ENCODE measurements at regions not wholly inside any gene's neighbourhood (a gene's known extent, or its start where the extent isn't known, plus 50 kb on each side); places are given as distances from the start of the nearest gene placed in this dataset.

- DNase-seq: no peak
These were observed 227.2 kb upstream of the BLID start for GRCh38 chr11:122343210-122343609.

- DNase-seq: no peak
These were observed 226.2 kb upstream of the BLID start for GRCh38 chr11:122342089-122342744.

DNA sequence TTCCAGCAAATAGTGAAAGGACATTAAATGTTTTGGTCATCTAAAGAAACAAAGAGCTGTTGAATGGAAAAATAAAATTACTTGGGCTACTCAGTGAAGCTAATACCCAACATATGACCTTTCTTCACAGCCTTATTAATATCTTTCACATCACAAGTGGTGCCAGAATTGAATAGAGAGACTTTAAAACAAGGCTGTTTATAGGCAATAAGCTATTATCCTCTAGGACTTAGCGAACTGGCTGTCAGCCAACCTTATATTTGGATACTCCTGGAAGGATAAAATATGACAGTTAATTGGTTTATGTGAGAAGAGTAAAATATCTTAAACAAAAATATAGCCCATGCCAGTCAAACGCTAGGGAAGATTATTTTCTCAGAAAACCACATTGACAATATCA, 225.5 kb upstream of the BLID start:
- DNase-seq: no peak

- DNase-seq: no peak
These were observed 224.7 kb upstream of the BLID start for GRCh38 chr11:122340607-122341290.

- DNase-seq: no peak
These were observed 223.5 kb upstream of the BLID start for GRCh38 chr11:122339436-122340060.

- DNase-seq: no peak
These were observed 221.7 kb upstream of the BLID start for GRCh38 chr11:122337704-122338103.

GRCh38 chr11:122337241-122337640, 221.2 kb upstream of the BLID start:
- no peak for DNase-seq

- DNase-seq: no peak
These were observed 220.7 kb upstream of the BLID start for GRCh38 chr11:122336706-122337105.

- no peak for DNase-seq
These were observed 218.7 kb upstream of the BLID start for GRCh38 chr11:122334546-122335339.

GRCh38 chr11:122333467-122333866, 217.5 kb upstream of the BLID start:
- DNase-seq: no peak

DNA sequence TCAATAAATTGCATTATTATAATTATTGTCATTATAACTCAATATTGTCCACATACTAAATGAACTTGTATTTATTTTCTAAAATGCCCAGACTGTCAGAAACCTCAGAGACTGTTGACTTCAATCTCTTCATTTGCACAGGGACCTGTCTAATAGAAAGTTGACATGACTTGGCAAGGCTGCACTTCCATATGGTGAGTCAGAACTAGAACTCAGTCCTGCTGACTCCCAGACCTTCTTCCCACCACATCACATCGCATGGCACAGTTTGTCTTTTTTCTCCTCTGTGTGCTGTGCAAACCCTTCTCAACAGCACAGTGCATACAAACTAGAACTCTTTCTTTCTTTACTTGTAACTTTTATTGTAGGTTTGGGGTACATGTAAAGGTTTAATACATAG, 215.1 kb upstream of the BLID start:
- no peak for DNase-seq

- DNase-seq: no peak
These were observed 214.4 kb upstream of the BLID start for GRCh38 chr11:122330279-122330965.

GRCh38 chr11:122327528-122327927, 211.5 kb upstream of the BLID start:
- DNase-seq: no peak

DNA sequence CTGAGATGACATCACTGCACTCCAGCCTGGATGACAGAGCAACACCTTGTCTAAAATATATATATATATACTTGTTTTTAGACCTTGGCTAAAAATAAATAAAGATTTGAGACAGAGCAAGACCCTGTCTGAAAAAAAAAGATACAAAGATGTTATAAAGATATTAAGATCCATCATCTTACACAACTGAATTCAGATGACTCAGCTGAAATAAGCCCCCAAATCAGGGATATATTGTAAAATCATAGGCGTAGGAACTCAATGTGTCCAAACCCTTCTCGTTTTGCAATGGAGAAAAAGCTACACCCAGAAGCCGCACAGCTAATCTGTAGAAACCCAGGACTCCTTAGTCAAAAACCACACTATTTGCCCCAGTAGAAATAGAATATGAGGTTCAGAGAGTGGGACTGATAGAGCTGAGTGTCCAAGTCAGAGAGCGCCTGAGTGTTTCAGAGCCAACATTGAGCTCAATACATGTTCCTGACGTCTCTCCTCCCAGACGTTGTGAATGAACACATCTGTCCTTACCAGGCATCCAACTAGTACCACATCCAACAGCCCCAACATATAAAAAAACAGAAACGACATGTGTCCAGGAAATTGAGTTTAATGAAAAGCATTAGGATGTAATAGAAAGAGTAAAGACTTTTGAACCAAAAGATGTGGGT, 207.9 kb upstream of the BLID start:
- no peak for DNase-seq

- no peak for DNase-seq
These were observed 206.3 kb upstream of the BLID start for GRCh38 chr11:122322329-122322728.

- DNase-seq: no peak
These were observed 204.7 kb upstream of the BLID start for GRCh38 chr11:122320671-122321070.

DNA sequence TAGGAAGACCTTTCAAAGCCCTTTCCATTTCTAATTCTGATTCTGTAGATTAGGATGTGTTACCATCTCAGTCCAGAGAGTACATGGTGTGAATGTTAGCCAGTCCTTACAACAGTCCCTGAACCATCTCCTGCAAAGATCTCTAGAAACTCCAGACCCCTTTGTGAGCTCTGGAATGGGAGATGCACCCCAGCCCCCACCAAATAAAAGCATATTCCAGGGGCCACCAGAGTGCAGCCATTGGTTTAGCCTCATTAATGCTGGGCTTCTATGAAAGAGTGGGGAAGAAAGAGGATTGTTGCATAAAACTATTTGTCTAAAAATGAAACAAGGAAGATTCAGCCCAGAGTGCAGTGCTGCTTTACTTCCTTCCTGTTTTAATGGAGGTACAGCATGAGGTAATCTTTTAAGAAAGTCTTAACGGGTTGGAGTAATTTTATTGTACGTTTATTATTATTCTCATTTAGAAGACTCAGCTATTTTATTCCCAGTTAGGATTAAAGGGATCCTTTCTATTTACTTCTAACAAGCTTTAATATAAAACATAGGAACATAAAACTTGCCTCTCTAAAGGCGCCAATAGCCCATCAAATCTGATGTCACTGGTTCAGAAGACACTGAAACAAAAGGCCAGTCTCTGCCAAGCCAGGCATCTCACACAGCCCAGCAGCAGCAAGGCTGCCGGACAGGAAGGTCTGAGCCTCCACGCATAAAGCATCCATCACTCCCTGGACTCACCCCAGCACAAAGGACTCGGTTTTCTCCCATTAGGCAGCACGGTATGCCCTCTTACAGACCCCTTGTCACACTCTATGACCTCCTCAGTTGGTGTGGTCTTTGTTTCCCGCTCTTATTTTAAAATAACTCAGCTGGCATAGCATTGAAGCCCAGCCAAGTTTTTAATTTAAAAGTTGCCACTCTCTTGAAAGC, 203.9 kb upstream of the BLID start:
- no peak for DNase-seq

GRCh38 chr11:122319085-122319484, 203.1 kb upstream of the BLID start:
- DNase-seq: no peak

- DNase-seq: no peak
These were observed 201.3 kb upstream of the BLID start for GRCh38 chr11:122317305-122317704.

DNA sequence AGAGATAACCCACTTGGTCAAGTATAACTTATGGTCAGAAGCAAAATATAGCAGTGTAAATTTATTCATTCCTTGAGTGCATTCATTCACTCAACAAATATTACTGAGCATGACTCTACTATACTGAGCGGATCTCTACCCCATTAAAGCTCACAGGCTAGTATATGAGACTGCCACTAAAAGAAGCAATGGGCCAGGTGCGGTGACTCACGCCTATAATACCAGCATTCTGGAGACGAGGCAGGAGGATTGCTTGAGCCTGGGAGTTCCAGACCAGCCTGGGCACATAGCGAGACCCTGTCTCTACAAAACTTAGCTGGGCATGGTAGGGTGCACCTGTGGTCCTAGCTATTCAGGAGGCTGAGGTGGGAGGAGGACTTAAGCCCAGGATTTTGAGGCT, 197.6 kb upstream of the BLID start:
- no peak for DNase-seq

DNA sequence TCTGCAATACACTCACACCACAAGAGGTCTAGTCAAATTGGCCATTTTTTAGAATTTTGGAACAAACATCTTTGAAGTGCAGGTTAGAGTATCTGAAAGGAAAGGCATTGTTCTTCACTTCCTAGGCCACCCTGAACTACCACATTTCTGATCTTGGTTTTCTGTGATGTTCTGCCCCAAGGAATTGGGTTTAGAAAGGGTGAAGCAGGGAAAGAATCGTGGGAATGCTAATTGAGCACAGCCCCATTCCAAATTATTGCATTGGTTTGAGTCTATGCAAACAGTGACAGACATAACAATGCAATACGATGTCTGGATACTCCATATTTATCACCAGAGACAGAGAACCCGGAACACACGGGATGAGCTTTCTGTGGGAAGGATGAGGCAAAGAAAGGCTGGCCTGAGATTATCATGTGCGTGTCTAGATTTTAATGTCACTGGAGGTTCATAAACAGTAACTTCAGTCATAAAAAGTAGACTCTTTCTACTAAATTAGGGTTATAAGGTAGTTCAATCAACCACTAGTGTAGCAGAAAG, 195.3 kb upstream of the BLID start:
- no peak for DNase-seq
